ENCODE measurements at regions not wholly inside any gene's neighbourhood (a gene's known extent, or its start where the extent isn't known, plus 50 kb on each side); places are given as distances from the start of the nearest gene placed in this dataset.

- CTCF ChIA-PET, result interaction anchor here (0.9 kb wide), 1 partner anchor 28 kb away, joined by 3 read pairs; no protein-coding TSS in a partner anchor
- no peaks in the 10 kb centered on the region for H3K9me3 ChIP-seq (ENCODE audit: control extremely low read depth in 1 of 5, control insufficient read depth in 4 of 5, insufficient read depth in 2 of 5, low read depth in 1 of 5, low read length in 4 of 5)
These were observed 118.4 kb upstream of the BTBD3 start for GRCh38 chr20:11799281-11799684.

GRCh38 chr20:11807054-11808048, 110.3 kb upstream of the BTBD3 start:
- DNase-seq, result no peak
- ChIA-PET CTCF (interaction anchor here (0.6 to 0.8 kb wide), 2 partner anchors 15 to 135 kb away, joined by 3 to 4 read pairs; no protein-coding TSS in a partner anchor), POLR2A (no interaction called here)
- 100% methylated on average over 2 of the region's 4 CpGs for whole genome bisulfite sequencing (ENCODE audit: insufficient coverage)
- Histone ChIP-seq H3K36me3 (ENCODE audit: control insufficient read depth in 4 of 4, insufficient read depth in 4 of 4, low read length in 3 of 4) (no peaks in the 10 kb centered on the region), H3K27me3 (replicated peaks in 2 of 5; ENCODE audit: control insufficient read depth in 4 of 5, insufficient read depth in 5 of 5, low read length in 4 of 5) (no peaks in the 10 kb centered on the region), H3K27ac (ENCODE audit: insufficient read depth in 1 of 2, low read depth in 1 of 2, low read length in 2 of 2, poor library complexity in 1 of 2, severe bottlenecking in 2 of 2) (no peak overlapping the region), H3K4me1 (ENCODE audit: control extremely low read depth in 1 of 4, control insufficient read depth in 4 of 4, insufficient read depth in 4 of 4, low read length in 3 of 4) (no peaks in the 10 kb centered on the region), H3K4me3 (ENCODE audit: control insufficient read depth in 1 of 7, extremely low read depth in 1 of 7, insufficient read depth in 4 of 7, low read depth in 2 of 7, low read length in 6 of 7) (no peak overlapping the region), H3K9me3 (ENCODE audit: control extremely low read depth in 1 of 5, control insufficient read depth in 4 of 5, insufficient read depth in 2 of 5, low read depth in 1 of 5, low read length in 4 of 5) (no peaks in the 10 kb centered on the region)

More at GRCh38 chr20:11799281-11799684, 118.4 kb upstream of the BTBD3 start:
- WGBS (ENCODE audit: insufficient coverage), result 97% methylated on average over 2 of the region's 2 CpGs
- Histone ChIP-seq H3K4me3 (ENCODE audit: control insufficient read depth in 1 of 7, extremely low read depth in 1 of 7, insufficient read depth in 4 of 7, low read depth in 2 of 7, low read length in 6 of 7) (no peak overlapping the region), H3K4me1 (ENCODE audit: control extremely low read depth in 1 of 4, control insufficient read depth in 4 of 4, insufficient read depth in 4 of 4, low read length in 3 of 4) (peaks cover 0 to 26% (median 13%) of the 10 kb centered on the region in 4 experiments), H3K27me3 (replicated peaks in 2 of 5; ENCODE audit: control insufficient read depth in 4 of 5, insufficient read depth in 5 of 5, low read length in 4 of 5) (no peaks in the 10 kb centered on the region), H3K36me3 (ENCODE audit: control insufficient read depth in 4 of 4, insufficient read depth in 4 of 4, low read length in 3 of 4) (no peaks in the 10 kb centered on the region), H3K27ac (ENCODE audit: insufficient read depth in 1 of 2, low read depth in 1 of 2, low read length in 2 of 2, poor library complexity in 1 of 2, severe bottlenecking in 2 of 2) (no peak overlapping the region)
- POLR2A ChIA-PET, result no interaction called here
- no peak for DNase-seq

GRCh38 chr20:11808841-11809240, 108.9 kb upstream of the BTBD3 start:
- POLR2A ChIA-PET, result no interaction called here
- Histone ChIP-seq H3K27me3 (replicated peaks in 2 of 5; ENCODE audit: control insufficient read depth in 4 of 5, insufficient read depth in 5 of 5, low read length in 4 of 5) (no peaks in the 10 kb centered on the region), H3K4me1 (ENCODE audit: control extremely low read depth in 1 of 4, control insufficient read depth in 4 of 4, insufficient read depth in 4 of 4, low read length in 3 of 4) (no peaks in the 10 kb centered on the region), H3K9me3 (ENCODE audit: control extremely low read depth in 1 of 5, control insufficient read depth in 4 of 5, insufficient read depth in 2 of 5, low read depth in 1 of 5, low read length in 4 of 5) (no peaks in the 10 kb centered on the region), H3K36me3 (ENCODE audit: control insufficient read depth in 4 of 4, insufficient read depth in 4 of 4, low read length in 3 of 4) (no peaks in the 10 kb centered on the region), H3K4me3 (ENCODE audit: control insufficient read depth in 1 of 7, extremely low read depth in 1 of 7, insufficient read depth in 4 of 7, low read depth in 2 of 7, low read length in 6 of 7) (no peak overlapping the region), H3K27ac (ENCODE audit: insufficient read depth in 1 of 2, low read depth in 1 of 2, low read length in 2 of 2, poor library complexity in 1 of 2, severe bottlenecking in 2 of 2) (no peak overlapping the region)
- CTCF ChIA-PET, result no interaction called here
- WGBS (ENCODE audit: insufficient coverage), result 100% methylated on average over 2 of the region's 5 CpGs
- no peak for DNase-seq

GRCh38 chr20:11810311-11811083, 107.2 kb upstream of the BTBD3 start:
- no peak for DNase-seq
- CTCF ChIA-PET, result no interaction called here
- no peaks in the 10 kb centered on the region for H3K9me3 ChIP-seq (ENCODE audit: control extremely low read depth in 1 of 5, control insufficient read depth in 4 of 5, insufficient read depth in 2 of 5, low read depth in 1 of 5, low read length in 4 of 5)
- H3K27me3 ChIP-seq (replicated peaks in 2 of 5; ENCODE audit: control insufficient read depth in 4 of 5, insufficient read depth in 5 of 5, low read length in 4 of 5), result no peaks in the 10 kb centered on the region
- H3K4me3 ChIP-seq (ENCODE audit: control insufficient read depth in 1 of 7, extremely low read depth in 1 of 7, insufficient read depth in 4 of 7, low read depth in 2 of 7, low read length in 6 of 7), result no peak overlapping the region
- POLR2A ChIA-PET, result interaction anchor here (0.7 kb wide), 1 partner anchor 87 kb away, joined by 3 read pairs; no protein-coding TSS in a partner anchor
- no peaks in the 10 kb centered on the region for H3K36me3 ChIP-seq (ENCODE audit: control insufficient read depth in 4 of 4, insufficient read depth in 4 of 4, low read length in 3 of 4)
- no peak overlapping the region for H3K27ac ChIP-seq (ENCODE audit: insufficient read depth in 1 of 2, low read depth in 1 of 2, low read length in 2 of 2, poor library complexity in 1 of 2, severe bottlenecking in 2 of 2)
- no peaks in the 10 kb centered on the region for H3K4me1 ChIP-seq (ENCODE audit: control extremely low read depth in 1 of 4, control insufficient read depth in 4 of 4, insufficient read depth in 4 of 4, low read length in 3 of 4)
- 40% methylated on average over 2 of the region's 4 CpGs for WGBS (ENCODE audit: insufficient coverage)

GRCh38 chr20:11813106-11813890, 104.4 kb upstream of the BTBD3 start:
- H3K4me3 ChIP-seq (ENCODE audit: control insufficient read depth in 1 of 7, extremely low read depth in 1 of 7, insufficient read depth in 4 of 7, low read depth in 2 of 7, low read length in 6 of 7), result no peak overlapping the region
- 96% methylated on average over 12 of the region's 14 CpGs for WGBS (ENCODE audit: insufficient coverage)
- H3K36me3 ChIP-seq (ENCODE audit: control insufficient read depth in 4 of 4, insufficient read depth in 4 of 4, low read length in 3 of 4), result no peaks in the 10 kb centered on the region
- DNase-seq, result no peak
- ChIA-PET POLR2A (no interaction called here), CTCF (no interaction called here)
- no peaks in the 10 kb centered on the region for H3K4me1 ChIP-seq (ENCODE audit: control extremely low read depth in 1 of 4, control insufficient read depth in 4 of 4, insufficient read depth in 4 of 4, low read length in 3 of 4)
- H3K27me3 ChIP-seq (replicated peaks in 2 of 5; ENCODE audit: control insufficient read depth in 4 of 5, insufficient read depth in 5 of 5, low read length in 4 of 5), result no peaks in the 10 kb centered on the region
- no peaks in the 10 kb centered on the region for H3K9me3 ChIP-seq (ENCODE audit: control extremely low read depth in 1 of 5, control insufficient read depth in 4 of 5, insufficient read depth in 2 of 5, low read depth in 1 of 5, low read length in 4 of 5)
- H3K27ac ChIP-seq (ENCODE audit: insufficient read depth in 1 of 2, low read depth in 1 of 2, low read length in 2 of 2, poor library complexity in 1 of 2, severe bottlenecking in 2 of 2), result no peak overlapping the region

GRCh38 chr20:11814267-11814666, 103.4 kb upstream of the BTBD3 start:
- H3K27ac ChIP-seq (ENCODE audit: insufficient read depth in 1 of 2, low read depth in 1 of 2, low read length in 2 of 2, poor library complexity in 1 of 2, severe bottlenecking in 2 of 2), result no peak overlapping the region

More at GRCh38 chr20:11814267-11814666, 103.4 kb upstream of the BTBD3 start:
- 100% methylated on average over 1 of the region's 3 CpGs for WGBS (ENCODE audit: insufficient coverage)
- no peaks in the 10 kb centered on the region for H3K36me3 ChIP-seq (ENCODE audit: control insufficient read depth in 4 of 4, insufficient read depth in 4 of 4, low read length in 3 of 4)
- ChIA-PET POLR2A (no interaction called here), CTCF (no interaction called here)
- H3K9me3 ChIP-seq (ENCODE audit: control extremely low read depth in 1 of 5, control insufficient read depth in 4 of 5, insufficient read depth in 2 of 5, low read depth in 1 of 5, low read length in 4 of 5), result no peaks in the 10 kb centered on the region
- no peak overlapping the region for H3K4me3 ChIP-seq (ENCODE audit: control insufficient read depth in 1 of 7, extremely low read depth in 1 of 7, insufficient read depth in 4 of 7, low read depth in 2 of 7, low read length in 6 of 7)
- H3K4me1 ChIP-seq (ENCODE audit: control extremely low read depth in 1 of 4, control insufficient read depth in 4 of 4, insufficient read depth in 4 of 4, low read length in 3 of 4), result no peaks in the 10 kb centered on the region
- no peaks in the 10 kb centered on the region for H3K27me3 ChIP-seq (replicated peaks in 2 of 5; ENCODE audit: control insufficient read depth in 4 of 5, insufficient read depth in 5 of 5, low read length in 4 of 5)
- DNase-seq, result no peak
